Activated CD8-positive, alpha-beta memory T cell treated with anti-CD3 and anti-CD28 coated beads, Interleukin-2, amount 50 U/mL, for 24 hours (primary cell): ENCODE measurements at regions not wholly inside any gene's neighbourhood (a gene's known extent, or its start where the extent isn't known, plus 50 kb on each side); places are given as distances from the start of the nearest gene placed in this dataset.

Experiments used
- DNase-seq: peaks from one replicate; pipeline ENCODE4 v3.0.0-alpha.2; 2020; ENCODE audit errors: extremely low read depth

DNA sequence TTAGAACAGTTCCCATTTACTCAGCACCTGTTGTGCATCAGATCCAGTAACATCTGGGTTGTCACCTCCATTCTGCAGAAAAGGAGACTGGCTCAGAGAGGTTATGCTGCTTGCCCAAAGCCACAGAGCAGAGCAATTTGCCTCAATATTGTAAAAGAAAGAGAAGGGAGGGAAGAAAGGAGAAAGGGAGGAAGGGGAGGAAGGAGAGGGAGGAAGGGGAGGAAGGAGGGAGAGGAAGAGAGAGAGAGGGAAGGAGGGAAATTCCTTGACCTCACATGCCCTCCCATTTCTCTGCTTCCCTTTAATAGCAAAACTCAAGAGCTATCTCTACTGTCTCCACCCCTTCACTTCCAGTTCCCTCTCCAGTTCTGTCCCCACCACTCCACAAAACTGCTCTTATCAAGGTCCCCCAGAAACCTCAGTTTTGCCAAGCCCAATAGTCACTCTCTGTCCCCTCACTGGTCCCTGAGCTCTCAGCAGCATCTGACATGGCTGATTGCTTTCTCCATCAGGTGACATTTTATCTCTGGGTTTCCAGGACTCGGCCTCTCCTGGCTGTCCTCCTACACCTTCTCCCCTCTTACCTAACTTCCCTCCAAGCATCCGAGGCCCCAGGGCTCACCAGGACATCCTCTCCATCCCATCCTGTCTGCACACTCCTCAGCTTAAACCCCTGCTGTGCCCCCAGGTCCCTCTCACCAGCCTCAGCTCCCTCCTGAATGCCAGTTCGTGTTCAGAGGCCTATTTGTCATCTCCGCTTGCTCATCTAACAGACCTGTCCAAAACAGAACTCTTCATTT, 104.7 kb upstream of the LINGO1 start:
- DNase-seq: no peak

DNA sequence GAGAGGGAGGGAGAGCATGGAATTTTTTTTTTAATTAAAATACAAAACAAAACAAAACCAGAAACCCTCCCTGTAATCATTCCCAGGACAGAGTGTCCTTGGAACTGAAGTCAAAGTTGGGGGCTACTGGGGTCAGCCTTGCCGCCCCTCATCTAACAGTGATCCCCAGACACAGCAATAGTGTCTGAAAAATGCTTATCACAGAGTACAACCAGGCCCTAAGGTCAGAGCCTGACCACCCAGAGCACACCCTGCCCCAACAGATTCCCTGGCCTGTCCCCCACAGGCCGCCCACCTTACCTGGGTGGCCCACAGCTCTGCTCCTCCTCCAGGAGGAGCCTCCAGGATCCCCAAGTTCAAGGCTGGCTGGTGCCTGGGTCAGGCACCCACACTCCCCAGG, 101.6 kb upstream of the LINGO1 start:
- DNase-seq: no peak

DNA sequence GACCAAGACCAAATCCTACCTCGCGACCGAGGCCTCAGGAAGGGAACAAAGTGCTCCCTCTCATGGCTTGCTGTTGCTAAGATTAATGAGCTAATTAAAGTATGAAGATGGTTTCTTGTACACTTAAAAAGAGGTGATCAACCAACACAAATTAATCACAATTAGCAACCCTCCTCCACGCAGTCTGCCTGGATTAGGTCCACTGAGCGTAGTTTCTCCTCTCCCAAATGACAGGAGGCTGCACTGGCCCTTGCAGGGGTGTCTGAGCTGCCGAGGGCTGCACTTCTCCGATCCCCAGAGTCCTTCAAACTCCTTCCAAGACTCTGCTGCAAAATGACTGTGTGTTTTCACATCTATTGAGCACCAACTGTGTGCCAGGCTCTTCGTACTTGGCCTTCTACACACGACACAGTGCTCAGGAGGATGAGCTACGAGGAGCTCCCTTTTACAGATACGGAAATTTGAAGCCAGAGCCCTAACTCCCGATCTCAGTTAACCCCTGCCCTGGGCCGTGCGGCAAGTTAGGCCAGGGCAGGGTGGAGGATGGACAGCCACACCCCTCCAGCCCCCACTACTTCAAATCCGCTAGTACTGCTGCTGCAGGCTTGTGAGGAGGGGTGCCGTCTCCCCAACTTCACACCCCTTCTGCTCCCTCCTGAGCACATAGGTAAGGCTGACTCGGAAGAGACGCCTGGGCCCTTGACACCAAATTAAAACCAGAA, 101.0 kb upstream of the LINGO1 start:
- DNase-seq: no peak

DNA sequence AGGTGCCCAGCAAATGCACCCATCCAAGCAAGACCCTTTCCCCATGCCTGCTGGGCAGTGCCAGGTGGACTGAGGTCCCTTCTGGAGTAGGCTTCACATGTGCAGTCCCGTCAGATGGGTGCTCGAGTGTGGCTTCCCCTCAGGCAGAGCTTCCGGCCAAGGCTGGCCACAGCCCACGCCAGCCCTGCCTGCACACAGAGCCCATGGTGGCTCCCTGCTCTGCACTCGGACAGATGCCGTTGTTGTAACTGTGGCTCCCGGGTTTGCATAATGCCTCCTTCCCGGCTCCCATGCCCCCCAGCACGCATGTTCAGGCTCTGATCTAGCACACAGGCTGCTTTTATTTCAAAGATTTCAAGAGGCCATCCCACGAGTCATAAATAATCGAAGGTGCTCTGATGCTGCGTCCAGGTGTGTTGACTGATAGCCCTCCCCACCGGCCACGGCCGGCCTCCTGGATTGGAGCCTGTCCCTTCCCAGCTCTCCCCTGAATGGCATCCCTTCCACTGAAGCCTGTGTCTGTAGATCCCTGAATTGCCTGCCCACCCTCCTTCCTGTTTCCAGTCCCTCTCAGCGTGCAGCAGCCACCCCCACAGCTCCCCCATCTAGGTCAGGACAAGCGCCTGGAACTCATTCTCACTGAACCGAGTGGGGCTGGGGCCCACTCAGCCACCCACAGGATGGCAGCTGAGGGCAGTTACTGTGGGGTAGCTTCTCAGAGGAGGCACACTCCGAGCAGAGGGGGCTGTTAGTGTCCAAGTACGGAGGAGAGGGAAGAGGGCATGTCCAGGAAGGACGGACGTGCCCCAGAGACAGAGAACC, 100.0 kb upstream of the LINGO1 start:
- DNase-seq: no peak

DNA sequence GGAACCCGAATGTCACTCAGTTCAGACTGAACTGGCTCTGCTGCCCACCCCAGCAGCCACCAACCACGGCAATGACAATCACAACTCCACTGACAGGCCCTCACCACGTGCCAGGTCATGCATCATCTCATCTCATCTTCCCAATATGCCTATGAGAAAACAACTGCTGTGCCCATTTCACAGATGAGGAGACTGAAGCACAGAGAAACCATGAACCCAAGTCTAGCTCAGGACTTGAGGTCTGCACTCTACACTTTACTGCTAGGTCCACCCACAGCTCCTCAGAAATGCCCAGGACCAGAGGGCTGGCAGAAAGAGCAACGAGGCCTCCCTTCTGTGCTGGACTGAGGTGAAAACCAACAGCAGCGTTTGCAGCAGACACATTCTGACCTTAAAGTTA, 99.2 kb upstream of the LINGO1 start:
- DNase-seq: no peak

DNA sequence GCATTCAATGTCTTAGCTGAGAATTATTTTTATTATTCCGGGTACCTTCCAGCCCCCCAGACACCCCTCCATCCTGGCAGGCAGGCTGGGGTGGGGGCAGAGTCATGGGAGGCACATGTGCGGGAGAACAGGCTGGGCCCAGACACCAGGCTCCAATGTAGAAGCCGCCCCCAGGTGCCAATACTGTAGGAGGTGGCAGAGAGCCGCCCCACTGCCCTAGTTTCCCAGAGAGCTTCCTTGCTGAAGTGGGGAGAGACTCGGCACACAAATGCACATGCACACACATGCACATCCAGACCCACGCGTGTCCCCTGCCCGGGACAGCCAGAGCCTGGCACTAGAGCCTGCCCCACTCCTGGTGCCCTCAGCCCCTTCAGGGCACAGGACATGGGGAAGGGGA, 98.4 kb upstream of the LINGO1 start:
- DNase-seq: no peak

DNA sequence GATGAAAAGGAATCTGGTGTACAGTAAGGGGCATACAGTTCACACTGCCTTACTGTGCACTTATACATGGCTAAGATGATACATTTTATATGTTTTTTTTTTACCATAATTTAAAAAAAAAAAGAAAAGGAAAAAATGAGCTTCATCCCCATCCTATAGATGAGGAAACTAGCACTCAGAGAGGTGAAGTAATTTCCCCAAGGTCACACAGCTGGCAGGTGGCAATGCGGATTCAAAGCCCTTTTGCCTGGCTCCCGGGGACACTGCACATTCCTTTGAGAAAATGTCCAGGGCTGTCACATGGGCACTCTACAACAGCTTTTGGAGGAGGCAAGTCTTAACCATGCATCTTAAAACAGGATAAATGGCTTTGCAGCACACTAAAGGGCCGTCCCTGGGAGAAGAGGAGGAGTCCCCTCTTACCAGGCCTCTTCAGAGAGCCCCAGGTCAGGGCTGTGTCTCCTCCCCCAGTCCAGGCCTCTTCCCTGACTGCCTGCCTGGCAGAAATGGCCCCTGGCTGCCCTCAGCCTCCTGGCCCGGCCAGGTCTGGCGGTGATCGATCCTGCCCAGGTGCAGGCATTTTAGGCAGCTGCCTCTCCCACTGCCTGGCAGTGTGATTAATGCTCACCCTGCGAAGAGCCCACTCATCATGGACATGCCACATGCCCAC, 95.1 kb upstream of the LINGO1 start:
- no peak for DNase-seq

DNA sequence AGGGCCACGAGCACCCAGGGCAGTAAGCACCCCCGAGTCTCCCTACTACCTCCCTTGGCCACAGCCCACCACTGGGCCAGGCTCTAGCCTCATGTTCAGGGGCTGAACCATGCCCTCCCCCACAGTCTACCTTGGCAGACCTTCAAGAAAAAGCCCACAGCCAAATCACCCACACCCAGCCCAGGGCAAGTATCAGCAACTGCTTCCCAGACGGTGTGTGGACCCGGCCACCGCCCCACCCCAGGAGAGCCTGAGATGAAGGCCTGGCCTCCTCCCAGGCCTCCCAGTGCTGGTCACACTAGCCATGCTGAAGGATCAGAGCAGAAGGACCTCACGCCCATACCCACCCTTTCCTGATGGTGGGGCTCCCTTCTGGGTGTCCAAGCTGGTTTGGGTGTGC, 92.0 kb upstream of the LINGO1 start:
- DNase-seq: no peak

DNA sequence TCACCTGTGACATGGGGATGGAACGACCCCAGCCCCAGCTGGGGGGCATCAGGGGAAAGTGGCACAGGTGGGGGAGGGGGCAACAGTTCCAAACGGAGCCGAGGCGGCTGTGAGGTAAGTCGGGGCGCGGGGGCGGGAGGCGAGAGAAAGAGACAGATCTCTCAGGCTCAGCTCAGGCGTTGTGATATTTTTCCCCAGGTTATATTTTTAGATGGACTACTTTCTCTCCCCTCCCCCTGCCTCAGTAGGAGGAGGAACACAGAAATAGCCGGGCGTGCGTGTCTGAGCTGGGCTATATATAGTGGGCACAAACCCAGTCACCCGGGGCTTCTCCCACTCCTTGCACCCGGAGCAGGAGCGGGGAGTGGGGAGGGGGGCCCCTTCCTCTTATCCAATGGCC, 91.0 kb upstream of the LINGO1 start:
- DNase-seq: no peak

DNA sequence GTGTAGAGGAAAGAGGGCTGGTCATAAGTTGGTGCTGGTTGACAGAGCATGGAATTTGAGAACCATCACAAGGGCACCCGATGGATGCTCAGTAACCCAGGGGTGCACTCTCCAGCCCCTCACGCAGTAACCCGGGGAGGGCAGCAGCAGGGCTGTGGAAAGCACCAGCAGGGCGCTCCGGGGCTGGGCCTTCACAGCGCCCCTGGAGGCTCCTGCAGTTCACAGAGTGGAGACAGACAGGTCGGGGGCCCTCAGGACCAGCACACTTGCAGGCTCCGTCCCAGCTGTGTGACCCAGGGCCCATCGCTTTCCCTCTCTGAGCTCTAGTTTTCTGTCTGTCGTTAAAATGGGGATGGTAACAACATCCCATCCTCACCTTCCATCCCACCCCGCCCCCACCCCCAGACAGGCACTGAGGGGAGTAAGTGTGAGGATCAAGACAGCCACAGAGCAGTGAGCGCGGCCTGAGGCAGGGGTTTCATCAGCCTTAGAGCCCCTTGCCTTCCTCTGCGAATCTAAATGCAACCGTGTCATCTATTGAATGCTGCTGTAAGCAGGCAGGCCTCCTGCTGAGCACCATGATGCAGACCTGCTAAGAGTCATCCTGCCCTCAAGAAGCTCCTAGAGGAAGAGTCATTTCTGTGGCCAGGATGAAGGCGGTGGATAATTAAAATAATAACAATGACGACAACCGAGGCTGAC, 90.2 kb upstream of the LINGO1 start:
- DNase-seq: no peak

DNA sequence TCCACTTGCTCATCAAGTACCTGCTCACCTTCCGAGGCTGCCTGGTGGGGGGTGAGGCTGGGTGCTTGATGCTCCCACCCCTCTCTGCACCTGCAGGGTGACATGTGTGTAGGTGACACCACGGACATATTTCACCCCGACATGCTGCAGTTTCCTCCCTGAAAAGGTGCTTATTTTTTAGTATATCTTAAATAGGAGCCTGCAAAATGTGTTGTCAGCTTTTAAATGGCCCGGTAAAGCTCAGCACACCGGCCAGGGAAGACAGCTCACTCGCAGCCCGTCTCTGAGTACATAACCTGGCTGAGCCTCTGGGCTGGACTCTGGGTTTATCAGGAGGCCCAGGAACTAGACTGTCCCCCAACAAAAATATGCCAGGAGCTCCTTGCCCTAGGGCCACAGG, 89.3 kb upstream of the LINGO1 start:
- no peak for DNase-seq

DNA sequence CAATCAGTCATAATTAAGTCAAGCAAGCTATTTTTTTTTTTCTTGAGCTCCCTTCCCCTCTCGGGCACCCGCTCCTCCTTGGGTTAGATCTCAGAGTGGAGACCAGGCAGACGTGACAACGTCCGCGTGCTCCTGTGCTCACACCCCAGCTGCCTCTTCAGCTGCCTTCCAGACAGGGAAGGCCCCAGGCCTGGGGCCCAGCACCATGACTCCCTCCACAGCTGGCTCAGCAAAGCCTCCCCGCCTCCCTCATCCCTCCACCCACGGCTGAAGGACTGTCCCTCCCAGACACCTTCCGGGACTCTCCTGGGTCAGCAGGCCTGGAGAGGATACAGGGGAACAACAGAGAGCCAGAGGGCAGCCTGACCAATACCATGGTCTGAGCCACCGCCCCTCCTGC, 87.9 kb upstream of the LINGO1 start:
- no peak for DNase-seq

DNA sequence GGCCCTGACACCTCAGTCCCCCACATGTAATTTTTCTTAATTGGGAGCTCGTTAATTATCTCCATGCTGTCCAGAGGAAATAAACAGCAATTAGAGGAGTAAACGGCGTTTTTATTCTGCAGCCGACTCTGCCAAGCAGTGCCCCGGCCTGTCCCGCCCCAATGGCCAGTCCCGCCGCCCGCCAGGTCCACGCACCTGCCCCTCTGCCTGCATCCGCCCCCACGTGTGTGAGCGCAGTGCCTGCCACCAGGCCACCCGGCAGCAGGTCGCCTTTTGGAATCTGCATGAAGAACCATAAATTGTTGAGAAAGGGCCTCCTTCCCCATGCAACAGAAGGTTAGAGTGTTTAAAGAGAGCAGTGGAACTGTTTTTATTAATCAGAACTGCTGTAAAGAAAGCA, 87.5 kb upstream of the LINGO1 start:
- DNase-seq: no peak

DNA sequence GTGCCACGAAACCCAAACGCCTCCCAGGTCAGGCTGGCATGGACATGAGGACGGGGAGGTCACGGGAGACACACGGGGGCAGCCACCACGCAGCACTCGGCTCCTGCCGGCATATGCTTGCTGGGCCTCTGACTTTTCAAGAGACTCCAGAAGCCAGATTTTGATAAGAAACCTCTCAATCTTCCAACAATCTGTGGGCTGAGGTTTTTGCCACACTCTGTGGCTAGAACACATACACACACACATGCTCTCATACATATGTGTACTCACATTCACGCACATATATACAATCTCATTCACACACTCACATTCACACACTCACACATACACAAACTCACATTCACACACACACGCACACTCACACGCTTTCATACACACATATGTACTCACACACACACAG, 86.7 kb upstream of the LINGO1 start:
- DNase-seq: no peak

DNA sequence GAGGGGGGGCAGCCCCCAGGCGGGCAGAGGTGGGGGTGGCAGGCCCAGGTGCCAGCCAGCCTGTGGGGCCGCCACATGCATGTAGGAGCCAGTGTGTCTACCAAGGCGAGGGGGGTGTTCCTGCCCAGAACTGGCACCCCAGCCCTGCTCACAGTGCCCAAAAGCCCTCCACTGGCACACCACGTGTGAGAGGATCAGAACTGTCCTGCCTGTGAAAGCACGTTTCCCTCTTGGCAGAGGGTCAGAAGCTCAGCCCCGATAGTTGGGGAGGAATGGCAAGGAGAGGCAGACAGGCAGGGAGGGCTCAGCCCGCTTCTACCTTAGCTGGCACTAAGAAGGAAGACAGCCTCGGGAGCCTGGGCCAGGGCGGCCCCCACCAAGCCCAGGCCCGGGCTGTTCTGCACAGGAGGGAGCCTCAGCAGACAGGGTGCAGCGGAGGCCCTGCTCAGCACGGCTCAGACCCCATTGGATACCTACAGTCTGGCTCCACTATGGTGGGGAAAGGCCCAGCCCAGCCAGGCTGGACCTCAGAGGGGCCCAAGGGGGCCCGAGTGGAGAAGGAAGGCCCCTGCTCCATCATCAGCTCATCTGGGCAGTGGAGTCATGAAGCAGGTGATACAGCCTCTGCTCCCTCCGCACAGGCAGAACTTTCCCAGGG, 84.8 kb upstream of the LINGO1 start:
- no peak for DNase-seq

DNA sequence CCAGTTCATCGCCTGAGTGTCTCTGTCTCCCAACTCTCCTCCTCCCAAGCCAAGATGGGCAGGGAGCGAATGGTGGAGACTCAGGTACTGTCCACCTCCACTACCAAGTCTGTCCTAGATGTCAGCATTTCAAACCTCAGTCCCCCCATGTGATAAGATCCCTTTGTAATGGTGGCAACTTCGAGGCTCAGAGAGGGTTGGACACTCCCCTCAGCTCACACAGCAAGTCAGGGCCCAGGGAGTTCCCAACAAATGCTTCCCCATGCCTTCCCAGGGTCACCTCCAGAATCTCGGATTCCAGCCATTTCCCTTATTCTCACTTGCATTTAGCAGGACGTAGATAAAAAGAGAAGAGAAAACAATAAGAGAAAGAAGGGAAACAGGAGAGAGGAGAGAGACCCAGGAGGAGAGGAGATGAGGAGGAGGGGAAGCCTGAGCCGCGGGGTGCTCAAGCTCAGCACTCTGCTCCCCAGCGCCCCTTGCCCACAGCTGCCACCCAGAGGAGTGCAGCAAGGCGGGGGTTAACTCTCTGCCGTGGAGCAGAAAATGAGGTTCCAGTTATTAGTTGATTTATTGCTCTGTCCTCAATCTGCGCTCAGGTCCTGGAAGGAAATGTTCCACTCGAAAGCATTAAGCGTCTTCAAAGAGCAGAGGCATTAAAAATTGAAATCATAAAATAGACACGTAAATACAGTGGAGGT, 84.1 kb upstream of the LINGO1 start:
- no peak for DNase-seq

DNA sequence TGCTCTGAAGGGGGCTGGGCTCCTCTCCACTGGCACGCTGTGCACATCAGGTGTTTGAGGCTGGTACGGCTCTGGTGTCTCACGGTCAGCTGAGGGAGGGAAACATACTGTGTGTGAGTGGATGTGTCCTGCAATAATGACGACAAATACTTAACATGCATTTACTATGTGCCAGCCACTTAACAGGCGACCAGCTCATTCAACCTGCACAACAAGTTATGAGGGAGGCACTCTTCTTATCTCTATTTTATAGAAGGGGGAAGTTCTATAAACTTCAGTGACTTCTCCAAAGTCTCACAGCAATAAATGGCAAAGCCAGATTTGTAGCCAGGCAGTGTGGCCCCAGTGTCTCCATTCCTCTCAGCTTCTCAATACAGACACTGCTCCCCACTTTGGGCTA, 83.1 kb upstream of the LINGO1 start:
- no peak for DNase-seq

DNA sequence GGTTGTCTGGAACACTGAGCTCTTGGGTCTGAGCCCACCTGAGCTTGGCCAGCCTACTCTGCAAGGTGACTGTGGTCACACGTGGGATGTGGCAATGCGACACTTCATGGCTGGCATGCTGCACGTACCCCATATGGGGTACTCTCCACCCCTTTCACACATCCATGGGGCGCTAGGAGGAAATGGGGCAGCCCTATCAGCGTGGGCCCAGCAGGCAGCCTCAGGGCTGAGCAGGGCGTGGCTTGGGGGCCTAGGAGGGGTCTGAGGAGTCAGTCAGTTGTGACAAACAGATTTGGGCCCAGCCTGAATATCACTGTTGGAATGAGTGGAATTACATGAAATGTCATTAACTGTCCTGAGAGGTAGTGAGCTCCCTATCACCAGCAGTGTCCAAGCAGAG, 82.3 kb upstream of the LINGO1 start:
- DNase-seq: no peak

DNA sequence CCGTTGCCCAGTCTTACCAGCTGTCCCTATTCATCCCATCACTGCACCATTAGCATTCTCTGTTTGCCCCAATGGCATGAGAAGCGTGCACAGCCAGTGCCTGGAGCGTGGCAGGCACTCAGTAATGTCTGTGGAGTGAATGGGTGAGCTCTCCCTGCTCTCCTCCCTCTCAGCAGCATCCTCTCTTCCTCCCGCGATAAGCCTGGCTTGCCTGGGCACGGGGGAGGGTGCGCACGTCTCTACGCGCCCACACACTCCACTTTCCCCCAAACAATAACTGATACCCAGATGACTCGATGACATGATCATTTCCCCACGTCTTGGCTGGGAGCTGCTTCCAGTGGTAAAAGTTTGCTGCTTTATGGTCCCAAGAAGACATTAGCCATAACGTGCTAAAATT, 81.8 kb upstream of the LINGO1 start:
- DNase-seq: no peak

DNA sequence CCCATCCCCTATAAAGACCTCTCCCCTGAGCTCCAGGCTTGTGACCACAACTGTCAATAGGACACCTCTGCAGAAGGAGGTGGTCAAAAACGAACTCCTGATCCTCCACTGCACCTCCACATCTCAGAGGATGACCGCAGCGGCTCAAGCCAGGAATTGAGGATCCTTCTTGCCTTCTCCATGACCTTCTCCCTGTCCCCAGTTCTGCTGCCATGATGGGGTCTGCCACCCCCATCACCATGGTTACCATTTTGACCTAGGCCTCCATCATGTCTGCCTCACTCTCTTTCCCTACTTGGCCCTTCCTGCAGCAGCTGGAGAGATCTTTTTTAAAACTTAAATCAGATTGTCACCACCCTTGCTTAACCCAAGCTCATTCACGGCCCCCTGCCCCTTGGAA, 81.3 kb upstream of the LINGO1 start:
- DNase-seq: no peak
